Breast epithelium (tissue), 4 donors: ENCODE measurements at regions not wholly inside any gene's neighbourhood (a gene's known extent, or its start where the extent isn't known, plus 50 kb on each side); places are given as distances from the start of the nearest gene placed in this dataset.

ENCODE experiments used
- DNase-seq, 2 donors: peaks; one replicate each; pipeline ENCODE4 v3.0.0-alpha.2; 2019; ENCODE audit warnings: low spot score in 2 of 2
- H3K27ac ChIP-seq, 2 donors: fragments of 200-600 bp; sonication (generic) in 1 of 2; one replicate each; pipeline ENCODE4 v1.5.1; 2016 to 2019; ENCODE audit warnings: mild to moderate bottlenecking in 1 of 2
- H3K27me3 ChIP-seq, 2 donors: fragments of 200-600 bp; sonication (generic) in 1 of 2; one replicate each; pipeline versions ENCODE4 v1.5.1 to v1.6.0; 2017 to 2019; ENCODE audit warnings: control low read depth in 1 of 2, mild to moderate bottlenecking in 1 of 2
- H3K36me3 ChIP-seq: fragments of 200-600 bp; one replicate; pipeline ENCODE4 v1.5.1; 2019
- H3K4me1 ChIP-seq, 2 donors: fragments of 200-600 bp; sonication (generic); one replicate each; pipeline ENCODE4 v1.5.1; 2016 to 2019; ENCODE audit warnings: control low read depth in 1 of 2
- H3K4me3 ChIP-seq, 3 donors: fragments of 200-600 bp; sonication (generic); 1 replicate in 2 of 3; 2 replicates in 1 of 3; pipeline ENCODE4 v1.5.1; 2016 to 2019; ENCODE audit warnings: mild to moderate bottlenecking in 3 of 3, moderate library complexity in 2 of 3
- H3K9me3 ChIP-seq, 2 donors: fragments of 200-600 bp; sonication (generic) in 1 of 2; one replicate each; pipeline ENCODE4 v1.5.1; 2016 to 2019; ENCODE audit warnings: control low read depth in 1 of 2
- CTCF ChIP-seq, 3 donors: fragments of 450-650 bp; IDR thresholded peaks; one replicate each; pipeline ENCODE4 v1.5.1; 2016 to 2017; ENCODE audit warnings: antibody characterized with exemption in 3 of 3, mild to moderate bottlenecking in 3 of 3, moderate library complexity in 3 of 3
- POLR2A ChIP-seq: fragments of 450-650 bp; IDR thresholded peaks from one replicate; pipeline ENCODE4 v1.6.1; 2016; ENCODE audit warnings: antibody characterized with exemption, mild to moderate bottlenecking, moderate library complexity
- POLR2AphosphoS5 ChIP-seq, 3 donors: sonication (generic); formaldehyde crosslinking; IDR thresholded peaks; one replicate each; pipeline ENCODE4 v1.6.1; 2017; ENCODE audit warnings: antibody characterized with exemption in 3 of 3
- intact Hi-C: fragments of 100-400 bp; cut with DNase I; formaldehyde crosslinking; loops from one replicate; pipeline ENCODE4 v1.15.1; 2023; ENCODE audit warnings: low total_unique reads

DNA sequence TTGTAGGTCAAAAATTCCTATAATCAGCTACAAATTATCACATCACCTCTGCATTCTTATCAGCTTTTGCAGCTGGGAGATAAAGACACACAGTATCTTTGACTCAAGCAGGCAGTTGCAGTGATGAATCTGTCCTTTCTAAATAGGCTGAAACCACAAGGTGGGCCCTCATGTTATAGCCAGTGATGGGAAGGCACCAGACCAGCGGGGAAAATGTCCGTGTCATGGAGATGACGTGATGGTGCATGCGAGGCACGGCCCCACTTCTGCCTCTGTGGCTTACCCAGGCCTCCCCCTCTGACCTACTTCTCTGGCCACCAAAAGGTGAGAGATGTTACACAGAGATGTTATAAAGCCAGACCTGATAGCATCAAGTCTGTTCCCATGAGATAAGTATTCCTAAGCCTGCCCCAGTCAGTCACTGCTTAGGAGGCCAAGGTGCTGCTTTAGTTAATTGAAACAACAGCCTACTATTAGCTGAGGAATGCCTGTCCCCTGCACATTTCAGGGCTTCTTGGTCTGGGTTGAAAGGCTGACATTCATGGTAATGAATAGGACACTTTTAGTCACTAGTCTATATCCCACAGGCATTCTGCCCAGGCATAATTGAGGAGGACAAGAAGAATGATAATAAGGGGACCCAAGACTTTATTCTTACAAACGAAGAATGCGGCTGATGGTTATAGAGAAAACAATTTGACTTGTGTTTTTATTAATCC is 327.9 kb downstream of the LPIN1 start:
- H3K27ac ChIP-seq, result no peak overlapping the region
- TF ChIP-seq POLR2AphosphoS5 (IDR thresholded peaks at IDR 0.05) (no peak), CTCF (IDR thresholded peaks at IDR 0.05) (no peak), POLR2A (no peak)
- intact Hi-C loops, result no loop called here
- no peaks in the 10 kb centered on the region for H3K27me3 ChIP-seq
- DNase-seq, result no peak
- no peaks in the 10 kb centered on the region for H3K4me1 ChIP-seq
- no peaks in the 10 kb centered on the region for H3K9me3 ChIP-seq
- no peaks in the 10 kb centered on the region for H3K36me3 ChIP-seq
- H3K4me3 ChIP-seq, result no peak overlapping the region

DNA sequence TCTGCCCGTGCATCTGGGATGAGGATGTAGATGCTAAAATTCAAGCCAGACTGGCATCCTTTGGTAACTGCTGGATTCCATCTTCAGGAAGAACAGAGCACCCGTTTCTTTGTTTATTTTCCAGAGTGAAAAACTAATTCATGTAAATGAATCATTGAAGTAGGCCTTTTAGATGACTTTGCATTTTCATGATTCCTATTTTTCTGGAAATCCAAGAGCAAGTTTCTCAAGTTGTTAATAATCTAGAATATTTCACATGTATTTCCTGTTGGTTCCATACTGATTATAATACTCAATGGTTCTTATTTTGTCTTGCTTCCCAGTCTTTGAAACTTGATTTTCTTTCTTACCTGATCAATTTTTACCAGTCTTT is 328.4 kb downstream of the LPIN1 start:
- no peak for DNase-seq
- Histone ChIP-seq H3K4me1 (no peaks in the 10 kb centered on the region), H3K36me3 (no peaks in the 10 kb centered on the region), H3K27me3 (no peaks in the 10 kb centered on the region), H3K27ac (no peak overlapping the region), H3K4me3 (no peak overlapping the region), H3K9me3 (no peaks in the 10 kb centered on the region)
- intact Hi-C loops, result no loop called here
- TF ChIP-seq CTCF (IDR thresholded peaks at IDR 0.05) (no peak), POLR2A (no peak), POLR2AphosphoS5 (IDR thresholded peaks at IDR 0.05) (no peak)

DNA sequence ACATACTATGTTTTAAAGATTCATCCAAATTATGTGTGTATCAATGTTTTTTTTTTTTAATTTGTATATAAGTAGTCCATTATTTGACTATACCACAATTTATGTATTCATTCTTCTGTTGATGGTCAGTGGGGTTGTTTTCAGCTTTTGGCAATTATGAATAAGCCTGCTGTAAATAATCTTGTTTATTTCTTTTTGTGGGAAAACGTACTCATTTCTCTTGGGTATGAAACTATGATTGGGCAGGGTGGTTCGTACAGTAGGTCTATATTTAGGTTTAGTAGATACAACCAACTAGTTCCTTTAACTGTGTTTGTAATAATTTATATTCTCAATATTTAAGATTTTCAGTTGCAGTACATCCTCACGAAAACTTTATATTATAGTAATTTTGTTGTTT is 329.2 kb downstream of the LPIN1 start:
- intact Hi-C loops, result no loop called here
- H3K4me1 ChIP-seq, result no peaks in the 10 kb centered on the region
- TF ChIP-seq POLR2A (no peak), POLR2AphosphoS5 (IDR thresholded peaks at IDR 0.05) (no peak), CTCF (IDR thresholded peaks at IDR 0.05) (no peak)
- H3K4me3 ChIP-seq, result no peak overlapping the region
- no peak overlapping the region for H3K27ac ChIP-seq
- no peaks in the 10 kb centered on the region for H3K36me3 ChIP-seq
- H3K9me3 ChIP-seq, result no peaks in the 10 kb centered on the region
- no peak for DNase-seq
- H3K27me3 ChIP-seq, result no peaks in the 10 kb centered on the region

DNA sequence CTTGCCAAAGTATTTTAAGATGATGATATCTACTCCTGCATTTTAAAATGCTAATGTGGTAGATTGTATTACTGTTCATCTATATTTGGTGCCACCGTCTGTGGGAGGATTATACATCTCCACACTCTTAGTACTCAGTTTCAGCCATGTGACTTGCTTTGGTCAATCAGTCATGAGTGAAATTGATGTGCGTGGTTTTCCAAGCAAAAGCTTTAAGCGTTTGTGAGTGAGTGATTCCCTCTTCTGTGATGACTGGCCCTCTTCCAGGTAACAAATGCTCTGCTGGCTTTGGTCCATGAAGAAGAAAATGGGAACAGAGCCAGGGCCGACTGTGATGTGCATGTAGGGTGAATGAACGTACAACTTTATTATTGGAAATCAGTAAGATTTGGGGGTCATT is 330.4 kb downstream of the LPIN1 start:
- H3K4me1 ChIP-seq, result no peaks in the 10 kb centered on the region
- TF ChIP-seq POLR2A (no peak), CTCF (IDR thresholded peaks at IDR 0.05) (no peak), POLR2AphosphoS5 (IDR thresholded peaks at IDR 0.05) (no peak)
- intact Hi-C loops, result no loop called here

GRCh38 chr2:12080360-12080759 is 333.9 kb downstream of the LPIN1 start:
- intact Hi-C loops, result no loop called here
- no peak overlapping the region for H3K27ac ChIP-seq
- TF ChIP-seq CTCF (IDR thresholded peaks at IDR 0.05), result no peak
- no peak for TF ChIP-seq POLR2AphosphoS5 (IDR thresholded peaks at IDR 0.05)
- TF ChIP-seq POLR2A, result no peak

More for the DNA sequence above, 330.4 kb downstream of the LPIN1 start:
- DNase-seq, result no peak
- H3K9me3 ChIP-seq, result no peaks in the 10 kb centered on the region
- H3K27me3 ChIP-seq, result no peaks in the 10 kb centered on the region
- no peaks in the 10 kb centered on the region for H3K36me3 ChIP-seq
- no peak overlapping the region for H3K4me3 ChIP-seq
- H3K27ac ChIP-seq, result no peak overlapping the region

More at GRCh38 chr2:12080360-12080759, 333.9 kb downstream of the LPIN1 start:
- no peaks in the 10 kb centered on the region for H3K9me3 ChIP-seq
- H3K4me3 ChIP-seq, result no peak overlapping the region
- H3K36me3 ChIP-seq, result no peaks in the 10 kb centered on the region
- no peak for DNase-seq
- no peaks in the 10 kb centered on the region for H3K27me3 ChIP-seq
- H3K4me1 ChIP-seq, result no peaks in the 10 kb centered on the region
